ENCODE measurements at regions not wholly inside any gene's neighbourhood (a gene's known extent, or its start where the extent isn't known, plus 50 kb on each side); places are given as distances from the start of the nearest gene placed in this dataset.

- no peak overlapping the region for H3K27ac ChIP-seq
These were observed 255.6 kb upstream of the OSR1 start for GRCh38 chr2:19614066-19614465.

GRCh38 chr2:19611491-19612332, 253.3 kb upstream of the OSR1 start:
- DNase-seq = no peak
- Histone ChIP-seq H3K4me1 (no peaks in the 10 kb centered on the region), H3K4me3 (no peak overlapping the region), H3K27me3 (no peaks in the 10 kb centered on the region), H3K27ac (no peak overlapping the region), H3K36me3 (no peaks in the 10 kb centered on the region), H3K9me3 (peaks cover 0 to 31% (median 12%) of the 10 kb centered on the region in 12 donors)
- ATAC-seq = no peak
- TF ChIP-seq POLR2A (IDR thresholded peaks at IDR 0.05) (no peak), CTCF (IDR thresholded peaks at IDR 0.05) (no peak)
- intact Hi-C loops (cut with DNase I) = no loop called here
- 80 to 91% (median 90%) methylated on average over 4 of the region's 4 CpGs for WGBS, 4 donors

More at GRCh38 chr2:19614066-19614465, 255.6 kb upstream of the OSR1 start:
- H3K36me3 ChIP-seq = no peaks in the 10 kb centered on the region
- intact Hi-C loops (cut with DNase I) = no loop called here
- no peaks in the 10 kb centered on the region for H3K27me3 ChIP-seq
- H3K4me3 ChIP-seq = no peak overlapping the region
- H3K4me1 ChIP-seq = no peaks in the 10 kb centered on the region
- no peak for ATAC-seq
- TF ChIP-seq CTCF (IDR thresholded peaks at IDR 0.05) = no peak
- TF ChIP-seq POLR2A (IDR thresholded peaks at IDR 0.05) = no peak
- H3K9me3 ChIP-seq = peaks cover 0 to 47% (median 22%) of the 10 kb centered on the region in 12 donors
- WGBS, 4 donors = 44 to 55% (median 50%) methylated on average over 2 of the region's 2 CpGs
- no peak for DNase-seq

GRCh38 chr2:19609266-19609665, 250.8 kb upstream of the OSR1 start:
- DNase-seq = no peak
- intact Hi-C loops (cut with DNase I) = no loop called here
- Histone ChIP-seq H3K4me3 (no peak overlapping the region), H3K4me1 (no peaks in the 10 kb centered on the region), H3K9me3 (peaks cover 0 to 6% (median 0%) of the 10 kb centered on the region in 12 donors), H3K27ac (no peak overlapping the region), H3K27me3 (no peaks in the 10 kb centered on the region), H3K36me3 (no peaks in the 10 kb centered on the region)
- no peak for TF ChIP-seq CTCF (IDR thresholded peaks at IDR 0.05)
- TF ChIP-seq POLR2A (IDR thresholded peaks at IDR 0.05) = no peak
- no peak for ATAC-seq
- WGBS, 4 donors = 66 to 84% (median 72%) methylated on average over 6 of the region's 6 CpGs

GRCh38 chr2:19607931-19608771, 249.7 kb upstream of the OSR1 start:
- intact Hi-C loops (cut with DNase I) = no loop called here
- H3K36me3 ChIP-seq = no peaks in the 10 kb centered on the region
- no peaks in the 10 kb centered on the region for H3K4me1 ChIP-seq
- WGBS, 4 donors = 73 to 82% (median 78%) methylated on average over 4 of the region's 4 CpGs
- ATAC-seq (no peak), DNase-seq (no peak)
- H3K27ac ChIP-seq = no peak overlapping the region
- H3K27me3 ChIP-seq = no peaks in the 10 kb centered on the region
- H3K9me3 ChIP-seq = no peaks in the 10 kb centered on the region
- TF ChIP-seq POLR2A (IDR thresholded peaks at IDR 0.05) (no peak), CTCF (IDR thresholded peaks at IDR 0.05) (no peak)
- no peak overlapping the region for H3K4me3 ChIP-seq
